ENCODE measurements at regions not wholly inside any gene's neighbourhood (a gene's known extent, or its start where the extent isn't known, plus 50 kb on each side); places are given as distances from the start of the nearest gene placed in this dataset.

- no peaks in the 10 kb centered on the region for H3K9me3 ChIP-seq (ENCODE audit: control insufficient read depth, insufficient read depth, low read depth, low read length)
- no peak overlapping the region for H3K27ac ChIP-seq (ENCODE audit: insufficient read depth, low read length)
- H4K20me1 ChIP-seq (ENCODE audit: control insufficient read depth, extremely low read depth, insufficient read depth, low read length): no peaks in the 10 kb centered on the region
- H3K9ac ChIP-seq (ENCODE audit: insufficient read depth, low read length): no peak overlapping the region
- H3K4me2 ChIP-seq (ENCODE audit: extremely low read depth, insufficient read depth, low read length): no peak overlapping the region
- H3K36me3 ChIP-seq (ENCODE audit: control insufficient read depth, insufficient read depth, low read length): no peaks in the 10 kb centered on the region
- no peaks in the 10 kb centered on the region for H3K4me1 ChIP-seq (ENCODE audit: control insufficient read depth, extremely low read depth, insufficient read depth, low read length)
- no peaks in the 10 kb centered on the region for H3K27me3 ChIP-seq (ENCODE audit: control insufficient read depth, insufficient read depth, low read length)
- DNase-seq (ENCODE audit: low read depth in 2 of 2): no peak
- no peaks in the 10 kb centered on the region for H3K79me2 ChIP-seq (ENCODE audit: control insufficient read depth, insufficient read depth, low read length)
- H2AFZ ChIP-seq (ENCODE audit: low read length): no peak overlapping the region
- TF ChIP-seq EZH2 (IDR thresholded peaks at IDR 0.05; ENCODE audit: low read length, missing control alignments) (no peak), CTCF (conservative IDR thresholded peaks at IDR 0.05 in 1 of 2, IDR thresholded peaks at IDR 0.05 in 1 of 2; ENCODE audit: low read depth in 1 of 2, low read length in 2 of 2) (no peak)
- H3K4me3 ChIP-seq (replicated peaks in 1 of 4; ENCODE audit: control extremely low read depth in 1 of 4, insufficient read depth in 1 of 4, low read depth in 3 of 4, low read length in 4 of 4): no peak overlapping the region
Observed at GRCh38 chr2:161480123-161480522, 64.0 kb downstream of the TBR1 start.

DNA sequence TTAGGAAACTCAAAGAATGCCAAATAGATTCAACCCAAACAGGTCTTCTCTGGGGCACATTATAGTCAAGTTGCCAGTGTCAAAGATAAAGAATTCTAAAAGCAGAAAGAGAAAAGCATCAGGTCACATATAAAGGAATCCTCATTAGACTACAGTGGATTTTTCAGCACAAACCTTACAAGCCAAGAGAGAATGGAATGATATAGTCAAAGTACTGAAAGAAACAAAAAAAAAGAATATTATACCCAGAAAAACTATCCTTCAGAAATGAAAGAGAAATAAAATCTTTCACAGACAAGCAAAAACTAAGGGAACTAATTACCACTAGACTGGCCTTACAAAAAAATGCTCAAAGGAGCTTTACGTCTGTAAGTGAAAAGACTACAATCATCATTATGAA lies 65.5 kb downstream of the TBR1 start:
- TF ChIP-seq EZH2 (IDR thresholded peaks at IDR 0.05; ENCODE audit: low read length, missing control alignments): no peak
- no peak for TF ChIP-seq CTCF (conservative IDR thresholded peaks at IDR 0.05 in 1 of 2, IDR thresholded peaks at IDR 0.05 in 1 of 2; ENCODE audit: low read depth in 1 of 2, low read length in 2 of 2)
- no peak overlapping the region for H3K9ac ChIP-seq (ENCODE audit: insufficient read depth, low read length)
- DNase-seq (ENCODE audit: low read depth in 2 of 2): no peak
- H3K27ac ChIP-seq (ENCODE audit: insufficient read depth, low read length): no peak overlapping the region
- no peak overlapping the region for H3K4me2 ChIP-seq (ENCODE audit: extremely low read depth, insufficient read depth, low read length)
- H3K36me3 ChIP-seq (ENCODE audit: control insufficient read depth, insufficient read depth, low read length): no peaks in the 10 kb centered on the region
- no peaks in the 10 kb centered on the region for H4K20me1 ChIP-seq (ENCODE audit: control insufficient read depth, extremely low read depth, insufficient read depth, low read length)
- H3K4me1 ChIP-seq (ENCODE audit: control insufficient read depth, extremely low read depth, insufficient read depth, low read length): no peaks in the 10 kb centered on the region
- no peaks in the 10 kb centered on the region for H3K9me3 ChIP-seq (ENCODE audit: control insufficient read depth, insufficient read depth, low read depth, low read length)
- H3K4me3 ChIP-seq (replicated peaks in 1 of 4; ENCODE audit: control extremely low read depth in 1 of 4, insufficient read depth in 1 of 4, low read depth in 3 of 4, low read length in 4 of 4): no peak overlapping the region
- H3K79me2 ChIP-seq (ENCODE audit: control insufficient read depth, insufficient read depth, low read length): no peaks in the 10 kb centered on the region
- no peaks in the 10 kb centered on the region for H3K27me3 ChIP-seq (ENCODE audit: control insufficient read depth, insufficient read depth, low read length)
- no peak overlapping the region for H2AFZ ChIP-seq (ENCODE audit: low read length)

DNA sequence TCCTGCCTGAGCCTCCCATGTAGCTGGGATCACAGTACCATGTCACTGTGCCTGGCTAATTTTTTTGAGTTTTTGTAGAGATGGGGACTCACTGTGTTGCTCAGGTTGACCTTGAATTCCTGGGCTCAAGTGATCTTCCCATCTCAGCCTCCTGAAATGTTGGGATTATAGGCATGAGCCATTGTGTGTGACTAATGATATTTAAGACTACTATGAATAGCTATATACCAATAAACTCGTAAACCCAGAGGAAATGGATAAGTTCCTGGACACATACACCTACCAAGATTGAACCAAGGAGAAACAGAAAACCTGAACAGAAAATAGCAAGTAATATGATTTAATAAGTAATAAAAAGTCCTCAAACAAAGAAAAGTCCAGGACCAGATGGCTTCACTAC lies 68.0 kb downstream of the TBR1 start:
- TF ChIP-seq EZH2 (IDR thresholded peaks at IDR 0.05; ENCODE audit: low read length, missing control alignments) (no peak), CTCF (conservative IDR thresholded peaks at IDR 0.05 in 1 of 2, IDR thresholded peaks at IDR 0.05 in 1 of 2; ENCODE audit: low read depth in 1 of 2, low read length in 2 of 2) (no peak)
- no peaks in the 10 kb centered on the region for H3K4me1 ChIP-seq (ENCODE audit: control insufficient read depth, extremely low read depth, insufficient read depth, low read length)
- no peaks in the 10 kb centered on the region for H3K79me2 ChIP-seq (ENCODE audit: control insufficient read depth, insufficient read depth, low read length)

More for the DNA sequence above, 68.0 kb downstream of the TBR1 start:
- no peaks in the 10 kb centered on the region for H3K36me3 ChIP-seq (ENCODE audit: control insufficient read depth, insufficient read depth, low read length)
- no peak overlapping the region for H3K4me2 ChIP-seq (ENCODE audit: extremely low read depth, insufficient read depth, low read length)
- no peak overlapping the region for H2AFZ ChIP-seq (ENCODE audit: low read length)
- no peak overlapping the region for H3K27ac ChIP-seq (ENCODE audit: insufficient read depth, low read length)
- DNase-seq (ENCODE audit: low read depth in 2 of 2): no peak
- no peak overlapping the region for H3K9ac ChIP-seq (ENCODE audit: insufficient read depth, low read length)
- no peaks in the 10 kb centered on the region for H3K27me3 ChIP-seq (ENCODE audit: control insufficient read depth, insufficient read depth, low read length)
- no peaks in the 10 kb centered on the region for H4K20me1 ChIP-seq (ENCODE audit: control insufficient read depth, extremely low read depth, insufficient read depth, low read length)
- no peak overlapping the region for H3K4me3 ChIP-seq (replicated peaks in 1 of 4; ENCODE audit: control extremely low read depth in 1 of 4, insufficient read depth in 1 of 4, low read depth in 3 of 4, low read length in 4 of 4)
- no peaks in the 10 kb centered on the region for H3K9me3 ChIP-seq (ENCODE audit: control insufficient read depth, insufficient read depth, low read depth, low read length)

All from fibroblast of lung (primary cell).